HUES64 (cell line): ENCODE measurements at regions not wholly inside any gene's neighbourhood (a gene's known extent, or its start where the extent isn't known, plus 50 kb on each side); places are given as distances from the start of the nearest gene placed in this dataset.

Experiments
- H3K27ac ChIP-seq: 2 replicates; pipeline ENCODE4 v1.7.0; 2013; ENCODE audit warnings: low read depth, low read length, inconsistent platforms
- H3K27me3 ChIP-seq: 2 replicates; pipeline ENCODE4 v1.6.1; 2013; ENCODE audit warnings: mild to moderate bottlenecking, low read length; ENCODE audit not compliant: insufficient read depth
- H3K36me3 ChIP-seq: 2 replicates; pipeline ENCODE4 v1.6.1; 2013; ENCODE audit warnings: mild to moderate bottlenecking, low read length; ENCODE audit not compliant: insufficient read depth
- H3K4me1 ChIP-seq: 2 replicates; pipeline ENCODE4 v1.6.1; 2013; ENCODE audit warnings: mild to moderate bottlenecking, low read length, moderate library complexity; ENCODE audit not compliant: insufficient read depth
- H3K4me3 ChIP-seq: 2 replicates; pipeline ENCODE4 v1.5.1; 2013; ENCODE audit warnings: mild to moderate bottlenecking, low read length, moderate library complexity
- H3K9ac ChIP-seq: 2 replicates; pipeline ENCODE4 v1.6.1; 2013; ENCODE audit warnings: mild to moderate bottlenecking, low read depth, low read length
- H3K9me3 ChIP-seq: 2 replicates; pipeline ENCODE4 v1.6.1; 2013; ENCODE audit warnings: low read depth, low read length; ENCODE audit not compliant: insufficient read depth
- WGBS: fragments of 150-250, 120-280 bp; methylation state at CpG from one replicate; pipeline ENCODE4 v1.1.7; 2013; ENCODE audit warnings: missing lambda C conversion rate; 5-methylcytosine and 5-hydroxymethylcytosine counted together

- 0 out of 2 replicates have a peak, but pooled peaks cover 2% of the 10 kb centered on the region for H3K4me1 ChIP-seq
- H3K36me3 ChIP-seq = no peaks in the 10 kb centered on the region
- WGBS = 94% methylated on average over 1 of the region's 1 CpG
- no peak overlapping the region for H3K9ac ChIP-seq
- H3K27me3 ChIP-seq = no peaks in the 10 kb centered on the region
- no peak overlapping the region for H3K27ac ChIP-seq
- no peaks in the 10 kb centered on the region for H3K9me3 ChIP-seq
- no peak overlapping the region for H3K4me3 ChIP-seq
These were observed 670.5 kb upstream of the KLF4 start for GRCh38 chr9:108160039-108160438.

- no peaks in the 10 kb centered on the region for H3K36me3 ChIP-seq
- no peaks in the 10 kb centered on the region for H3K4me1 ChIP-seq
- no peaks in the 10 kb centered on the region for H3K27me3 ChIP-seq
- H3K4me3 ChIP-seq = no peak overlapping the region
- no peak overlapping the region for H3K9ac ChIP-seq
- no peak overlapping the region for H3K27ac ChIP-seq
- H3K9me3 ChIP-seq = no peaks in the 10 kb centered on the region
- 100% methylated on average over 4 of the region's 4 CpGs for WGBS
These were observed 668.8 kb upstream of the KLF4 start for GRCh38 chr9:108158236-108158995.

DNA sequence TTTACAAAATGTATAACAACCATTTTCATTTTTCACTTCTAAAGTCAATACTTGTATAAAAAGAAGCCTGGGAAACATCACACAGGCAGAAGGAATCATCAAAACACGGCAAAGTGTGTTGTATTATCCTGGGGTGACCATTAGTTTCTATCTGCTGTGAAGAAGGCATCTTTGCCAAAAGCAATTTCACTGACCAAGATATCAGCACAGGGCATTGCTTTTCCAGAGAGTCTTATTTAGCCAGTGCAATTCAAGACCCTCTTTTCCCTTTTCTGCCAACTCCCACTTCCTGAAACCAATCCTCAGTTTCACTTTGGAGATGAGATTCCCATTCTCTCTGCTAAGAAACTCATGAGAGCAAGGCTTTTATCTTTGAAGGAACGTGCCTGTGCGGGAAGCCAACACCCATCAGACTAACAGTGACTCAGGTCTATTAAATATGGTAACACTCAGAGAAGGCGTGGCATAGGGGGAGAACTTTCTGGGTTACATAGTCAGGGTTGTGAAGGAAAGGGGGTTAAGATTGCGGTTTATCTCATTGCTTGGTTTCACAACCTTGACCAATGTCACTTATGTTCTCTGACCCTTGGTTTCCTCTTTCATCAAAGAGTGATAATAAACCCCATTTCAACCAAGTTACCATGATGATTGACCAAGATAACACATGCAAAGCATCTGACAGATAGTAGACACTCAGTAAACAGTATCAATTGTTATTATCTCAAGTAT, 666.9 kb upstream of the KLF4 start:
- H3K27me3 ChIP-seq = no peaks in the 10 kb centered on the region
- no peaks in the 10 kb centered on the region for H3K36me3 ChIP-seq
- H3K9me3 ChIP-seq = no peaks in the 10 kb centered on the region
- no peak overlapping the region for H3K9ac ChIP-seq
- WGBS = 95% methylated on average over 5 of the region's 5 CpGs
- H3K27ac ChIP-seq = no peak overlapping the region
- H3K4me3 ChIP-seq = no peak overlapping the region
- H3K4me1 ChIP-seq = no peaks in the 10 kb centered on the region

- Histone ChIP-seq H3K4me1 (no peaks in the 10 kb centered on the region), H3K36me3 (no peaks in the 10 kb centered on the region), H3K4me3 (no peak overlapping the region), H3K27me3 (no peaks in the 10 kb centered on the region), H3K9ac (no peak overlapping the region), H3K27ac (no peak overlapping the region), H3K9me3 (no peaks in the 10 kb centered on the region)
- WGBS = 94% methylated on average over 4 of the region's 4 CpGs
These were observed 663.8 kb upstream of the KLF4 start for GRCh38 chr9:108153416-108153815.

DNA sequence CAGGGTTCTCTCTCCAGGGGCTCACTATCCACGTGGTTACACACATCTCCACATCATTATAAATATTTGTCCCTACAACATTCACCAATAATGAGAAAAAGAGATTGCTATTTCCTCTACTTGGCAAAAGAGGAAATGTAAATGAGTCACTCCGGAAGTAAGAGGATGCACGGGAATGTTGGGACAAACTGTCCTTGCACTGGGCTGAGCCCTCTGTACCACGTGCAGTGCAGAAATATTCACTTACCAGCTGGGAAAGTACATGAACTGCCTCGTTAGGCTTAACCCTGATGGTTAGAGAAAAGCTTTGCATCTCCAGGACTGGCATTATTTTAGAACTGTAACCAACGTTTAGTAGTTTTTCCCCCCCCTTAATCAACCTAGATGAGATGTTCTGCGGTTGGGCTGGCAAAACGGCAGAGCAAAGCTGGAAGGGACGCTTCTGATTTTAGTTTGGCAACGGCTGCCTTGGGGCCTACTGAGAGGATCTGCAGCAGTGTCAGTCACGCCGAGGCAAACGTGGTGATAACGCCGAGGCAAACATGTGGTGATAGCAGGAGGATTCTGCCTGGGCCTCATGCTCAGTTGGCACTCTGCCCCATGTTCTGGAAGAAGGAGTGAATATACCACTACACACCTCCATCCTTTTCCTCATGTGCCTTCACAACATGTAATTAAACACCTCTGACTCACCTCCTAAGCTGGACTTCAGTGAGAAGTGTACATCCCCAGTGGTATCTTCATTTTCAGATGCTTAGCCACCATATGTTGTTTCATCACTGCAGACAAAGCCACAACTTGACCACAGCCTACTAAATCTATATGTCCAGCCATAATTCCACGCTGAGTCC, 661.4 kb upstream of the KLF4 start:
- 89% methylated on average over 16 of the region's 16 CpGs for WGBS
- H3K4me1 ChIP-seq = no peaks in the 10 kb centered on the region
- no peaks in the 10 kb centered on the region for H3K36me3 ChIP-seq
- no peaks in the 10 kb centered on the region for H3K9me3 ChIP-seq
- H3K27ac ChIP-seq = no peak overlapping the region
- H3K4me3 ChIP-seq = no peak overlapping the region
- no peaks in the 10 kb centered on the region for H3K27me3 ChIP-seq
- H3K9ac ChIP-seq = no peak overlapping the region

- H3K4me3 ChIP-seq = no peak overlapping the region
- 98% methylated on average over 4 of the region's 4 CpGs for WGBS
- H3K9me3 ChIP-seq = 0 out of 2 replicates have a peak, but pooled peaks cover 3% of the 10 kb centered on the region
- no peaks in the 10 kb centered on the region for H3K36me3 ChIP-seq
- no peak overlapping the region for H3K27ac ChIP-seq
- H3K4me1 ChIP-seq = no peaks in the 10 kb centered on the region
- H3K27me3 ChIP-seq = no peaks in the 10 kb centered on the region
- H3K9ac ChIP-seq = no peak overlapping the region
These were observed 659.8 kb upstream of the KLF4 start for GRCh38 chr9:108149326-108149725.

DNA sequence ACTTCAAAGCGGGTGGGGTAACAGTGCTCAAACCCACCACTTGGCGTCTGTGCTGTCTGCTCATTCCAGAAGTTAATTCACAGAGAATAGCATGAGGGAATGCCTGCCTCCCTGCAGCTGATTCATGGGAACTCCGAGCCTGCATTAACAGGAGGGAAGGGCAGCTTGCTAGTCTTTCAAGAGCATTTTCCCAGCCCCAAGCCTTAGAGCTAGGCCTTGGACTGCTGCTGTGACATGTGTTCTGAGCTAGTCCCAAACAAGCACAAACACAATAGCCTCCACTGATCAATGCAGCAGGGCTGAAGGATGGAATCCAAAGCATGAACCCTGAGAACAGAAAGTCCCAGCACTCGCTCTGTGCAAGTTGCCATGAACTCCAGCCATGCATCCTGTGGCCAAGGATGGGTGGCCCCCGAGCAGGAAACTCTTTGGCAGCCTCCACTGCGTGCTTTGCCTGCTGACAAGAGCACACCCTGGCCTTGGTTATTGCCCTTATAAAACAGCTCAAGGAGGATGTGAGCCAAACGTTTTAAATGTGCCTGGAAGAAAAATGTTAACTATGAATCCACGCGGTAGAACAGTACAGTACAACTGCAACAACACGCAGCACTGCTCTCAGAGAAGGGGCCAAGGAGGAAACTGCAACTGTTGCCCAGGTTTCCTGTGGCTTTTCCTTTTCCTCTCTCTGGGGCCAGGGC, 653.1 kb upstream of the KLF4 start:
- 78% methylated on average over 10 of the region's 10 CpGs for WGBS
- no peaks in the 10 kb centered on the region for H3K27me3 ChIP-seq
- 0 out of 2 replicates have a peak, but pooled peaks cover 3% of the 10 kb centered on the region for H3K9me3 ChIP-seq
- H3K4me1 ChIP-seq = peaks cover 13% of the 10 kb centered on the region; the same call in 1 of the 2 replicates
- H3K9ac ChIP-seq = no peak overlapping the region
- no peaks in the 10 kb centered on the region for H3K36me3 ChIP-seq
- no peak overlapping the region for H3K27ac ChIP-seq
- no peak overlapping the region for H3K4me3 ChIP-seq

- WGBS = 89% methylated on average over 2 of the region's 2 CpGs
These were observed 652.6 kb upstream of the KLF4 start for GRCh38 chr9:108142142-108142503.

GRCh38 chr9:108139900-108140299, 650.3 kb upstream of the KLF4 start:
- no peak overlapping the region for H3K9ac ChIP-seq
- WGBS = 100% methylated on average over 2 of the region's 2 CpGs
- no peaks in the 10 kb centered on the region for H3K36me3 ChIP-seq

More at GRCh38 chr9:108142142-108142503, 652.6 kb upstream of the KLF4 start:
- Histone ChIP-seq H3K36me3 (no peaks in the 10 kb centered on the region), H3K4me3 (no peak overlapping the region), H3K9ac (no peak overlapping the region), H3K4me1 (peaks cover 13% of the 10 kb centered on the region; the same call in 1 of the 2 replicates), H3K27me3 (no peaks in the 10 kb centered on the region), H3K9me3 (0 out of 2 replicates have a peak, but pooled peaks cover 3% of the 10 kb centered on the region), H3K27ac (no peak overlapping the region)

DNA sequence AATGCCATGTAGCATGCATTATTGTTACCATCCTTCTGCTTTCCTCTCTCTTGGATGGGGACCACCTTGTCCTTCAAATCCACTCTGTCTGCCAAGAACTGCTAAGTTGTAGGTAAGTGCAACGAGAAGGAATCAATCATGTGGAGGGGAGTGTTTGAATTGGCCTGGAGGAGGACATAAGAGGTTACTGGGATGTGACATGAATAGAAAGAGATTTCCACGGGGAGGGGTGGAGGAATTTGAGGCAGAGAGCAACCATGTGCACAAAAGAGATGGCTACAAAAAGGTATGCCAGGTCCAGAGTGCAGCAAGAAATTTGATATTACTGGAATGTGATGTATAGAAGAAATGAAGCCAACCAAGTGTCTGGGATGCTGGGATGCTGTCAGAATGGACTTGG, 648.9 kb upstream of the KLF4 start:
- H3K4me1 ChIP-seq = peaks cover 21% of the 10 kb centered on the region
- no peaks in the 10 kb centered on the region for H3K27me3 ChIP-seq
- WGBS = 85% methylated on average over 2 of the region's 2 CpGs
- no peak overlapping the region for H3K9ac ChIP-seq
- H3K4me3 ChIP-seq = no peak overlapping the region
- H3K36me3 ChIP-seq = no peaks in the 10 kb centered on the region
- no peak overlapping the region for H3K27ac ChIP-seq
- no peaks in the 10 kb centered on the region for H3K9me3 ChIP-seq

More at GRCh38 chr9:108139900-108140299, 650.3 kb upstream of the KLF4 start:
- H3K27ac ChIP-seq = no peak overlapping the region
- peaks cover 13% of the 10 kb centered on the region; the same call in 1 of the 2 replicates for H3K4me1 ChIP-seq
- H3K27me3 ChIP-seq = no peaks in the 10 kb centered on the region
- H3K9me3 ChIP-seq = no peaks in the 10 kb centered on the region
- H3K4me3 ChIP-seq = no peak overlapping the region
